Stimulated activated naive CD4-positive, alpha-beta T cell treated with Interleukin-2 at 50 U/mL for 16 hours (primary cell): ENCODE measurements at regions not wholly inside any gene's neighbourhood (a gene's known extent, or its start where the extent isn't known, plus 50 kb on each side); places are given as distances from the start of the nearest gene placed in this dataset.
"Not testable (repeated sequence)": the region's sequence is repeated elsewhere in the genome, so short reads cannot be mapped to it uniquely, and the experiment has no call there.

Experiments
- DNase-seq: peaks from one replicate; lab custom pipeline; 2025; lab: John Stamatoyannopoulos, UW

GRCh38 chr13:105847527-105848291 lies 687.8 kb downstream of the EFNB2 start:
- DNase-seq, result no peak

- DNase-seq, result no peak
Measured at GRCh38 chr13:105846923-105847322, 688.5 kb downstream of the EFNB2 start.

GRCh38 chr13:105841286-105841685 lies 694.2 kb downstream of the EFNB2 start:
- DNase-seq, result no peak

- no peak for DNase-seq
Measured at GRCh38 chr13:105838231-105838630, 697.2 kb downstream of the EFNB2 start.

- not testable (repeated sequence) for DNase-seq
Measured at GRCh38 chr13:105837295-105837694, 698.2 kb downstream of the EFNB2 start.

GRCh38 chr13:105830821-105831220 lies 704.6 kb downstream of the EFNB2 start:
- DNase-seq, result no peak

GRCh38 chr13:105827111-105827809 lies 708.2 kb downstream of the EFNB2 start:
- DNase-seq, result no peak

- DNase-seq, result no peak
Measured at GRCh38 chr13:105825071-105825470, 710.4 kb downstream of the EFNB2 start.

GRCh38 chr13:105821337-105821736 lies 714.1 kb downstream of the EFNB2 start:
- no peak for DNase-seq

GRCh38 chr13:105820415-105820814 lies 715.0 kb downstream of the EFNB2 start:
- DNase-seq, result no peak

- no peak for DNase-seq
Measured at GRCh38 chr13:105817498-105817897, 718.0 kb downstream of the EFNB2 start.

- DNase-seq, result no peak
Measured at GRCh38 chr13:105816994-105817393, 718.5 kb downstream of the EFNB2 start.

- no peak for DNase-seq
Measured at GRCh38 chr13:105814902-105815250, 720.6 kb downstream of the EFNB2 start.

GRCh38 chr13:105814219-105814901 lies 721.1 kb downstream of the EFNB2 start:
- no peak for DNase-seq

GRCh38 chr13:105806628-105806920 lies 728.9 kb downstream of the EFNB2 start:
- no peak for DNase-seq

GRCh38 chr13:105805892-105806627 lies 729.4 kb downstream of the EFNB2 start:
- DNase-seq, result no peak

GRCh38 chr13:105804561-105805190 lies 730.8 kb downstream of the EFNB2 start:
- DNase-seq, result no peak

- DNase-seq, result no peak
Measured at GRCh38 chr13:105799155-105799554, 736.3 kb downstream of the EFNB2 start.

- DNase-seq, result no peak
Measured at GRCh38 chr13:105798541-105798940, 736.9 kb downstream of the EFNB2 start.

- DNase-seq, result no peak
Measured at GRCh38 chr13:105796081-105796480, 739.4 kb downstream of the EFNB2 start.

GRCh38 chr13:105790923-105791322 lies 744.5 kb downstream of the EFNB2 start:
- DNase-seq, result no peak

GRCh38 chr13:105788530-105788929 lies 746.9 kb downstream of the EFNB2 start:
- DNase-seq, result no peak
